Tibial artery (tissue), 4 donors: ENCODE measurements at regions not wholly inside any gene's neighbourhood (a gene's known extent, or its start where the extent isn't known, plus 50 kb on each side); places are given as distances from the start of the nearest gene placed in this dataset.

ENCODE experiments used
- DNase-seq, 2 donors: peaks; one replicate each; pipeline ENCODE4 v3.0.0-alpha.2; 2019
- H3K27ac ChIP-seq, 2 donors: fragments of 200-600 bp; sonication (generic) in 1 of 2; 1 replicate in 1 of 2; 2 replicates in 1 of 2; pipeline ENCODE4 v1.5.1; 2018 to 2019; ENCODE audit warnings: mild to moderate bottlenecking in 1 of 2
- H3K27me3 ChIP-seq, 2 donors: fragments of 200-600 bp; sonication (generic) in 1 of 2; one replicate each; pipeline versions ENCODE4 v1.5.1 to v1.6.0; 2016 to 2019
- H3K36me3 ChIP-seq, 3 donors: fragments of 200-600 bp; sonication (generic) in 2 of 3; one replicate each; pipeline ENCODE4 v1.5.1; 2016 to 2019; ENCODE audit warnings: mild to moderate bottlenecking in 2 of 3
- H3K4me1 ChIP-seq, 4 donors: fragments of 200-600 bp; sonication (generic) in 2 of 4; 1 replicate in 3 of 4; 2 replicates in 1 of 4; pipeline ENCODE4 v1.5.1; 2016 to 2019
- H3K4me3 ChIP-seq, 2 donors: fragments of 200-600 bp; sonication (generic) in 1 of 2; 1 replicate in 1 of 2; 2 replicates in 1 of 2; pipeline ENCODE4 v1.5.1; 2018 to 2019; ENCODE audit warnings: mild to moderate bottlenecking in 2 of 2
- H3K9me3 ChIP-seq, 3 donors: fragments of 200-600 bp; sonication (generic) in 1 of 3; one replicate each; pipeline ENCODE4 v1.5.1; 2016 to 2019
- CTCF ChIP-seq, 2 experiments: fragments of 200-600 bp in 1 of 2; fragments of 450-650 bp in 1 of 2; IDR thresholded peaks; one replicate each; pipeline ENCODE4 v1.5.1; 2017 to 2019; ENCODE audit warnings: antibody characterized with exemption in 2 of 2, mild to moderate bottlenecking in 1 of 2, moderate library complexity in 1 of 2
- intact Hi-C: fragments of 100-400 bp; cut with DNase I; formaldehyde crosslinking; loops from one replicate; pipeline ENCODE4 v1.15.0; 2023; ENCODE audit warnings: low total_unique reads

- H3K4me3 ChIP-seq = no peak overlapping the region
- no peaks in the 10 kb centered on the region for H3K4me1 ChIP-seq
- H3K27me3 ChIP-seq = no peaks in the 10 kb centered on the region
- intact Hi-C loops = no loop called here
- DNase-seq = no peak
- H3K27ac ChIP-seq = no peak overlapping the region
- no peaks in the 10 kb centered on the region for H3K36me3 ChIP-seq
- no peak for TF ChIP-seq CTCF (IDR thresholded peaks at IDR 0.05)
- no peaks in the 10 kb centered on the region for H3K9me3 ChIP-seq
These were observed 217.6 kb upstream of the THUMPD2 start for GRCh38 chr2:39996653-39997080.

GRCh38 chr2:39995005-39995737 lies 216.1 kb upstream of the THUMPD2 start:
- intact Hi-C loops = no loop called here
- TF ChIP-seq CTCF (IDR thresholded peaks at IDR 0.05) = no peak
- Histone ChIP-seq H3K27ac (no peak overlapping the region), H3K4me1 (no peaks in the 10 kb centered on the region), H3K9me3 (no peaks in the 10 kb centered on the region), H3K4me3 (no peak overlapping the region), H3K27me3 (no peaks in the 10 kb centered on the region), H3K36me3 (no peaks in the 10 kb centered on the region)
- DNase-seq = no peak

- DNase-seq = no peak
- H3K27me3 ChIP-seq = no peaks in the 10 kb centered on the region
These were observed 215.1 kb upstream of the THUMPD2 start for GRCh38 chr2:39994151-39994550.

GRCh38 chr2:39991298-39991697 lies 212.2 kb upstream of the THUMPD2 start:
- H3K36me3 ChIP-seq = no peaks in the 10 kb centered on the region
- H3K9me3 ChIP-seq = no peaks in the 10 kb centered on the region
- intact Hi-C loops = no loop called here
- H3K4me3 ChIP-seq = no peak overlapping the region
- no peaks in the 10 kb centered on the region for H3K27me3 ChIP-seq
- H3K4me1 ChIP-seq = no peaks in the 10 kb centered on the region
- DNase-seq = no peak
- H3K27ac ChIP-seq = no peak overlapping the region
- TF ChIP-seq CTCF (IDR thresholded peaks at IDR 0.05) = no peak

More at GRCh38 chr2:39994151-39994550, 215.1 kb upstream of the THUMPD2 start:
- intact Hi-C loops = no loop called here
- Histone ChIP-seq H3K4me3 (no peak overlapping the region), H3K9me3 (no peaks in the 10 kb centered on the region), H3K27ac (no peak overlapping the region), H3K4me1 (no peaks in the 10 kb centered on the region), H3K36me3 (no peaks in the 10 kb centered on the region)
- no peak for TF ChIP-seq CTCF (IDR thresholded peaks at IDR 0.05)

- H3K27me3 ChIP-seq = no peaks in the 10 kb centered on the region
- H3K4me3 ChIP-seq = no peak overlapping the region
- no peak for DNase-seq
- H3K9me3 ChIP-seq = no peaks in the 10 kb centered on the region
- H3K27ac ChIP-seq = no peak overlapping the region
- TF ChIP-seq CTCF (IDR thresholded peaks at IDR 0.05) = no peak
- intact Hi-C loops = no loop called here
- H3K4me1 ChIP-seq = no peaks in the 10 kb centered on the region
- no peaks in the 10 kb centered on the region for H3K36me3 ChIP-seq
These were observed 211.4 kb upstream of the THUMPD2 start for GRCh38 chr2:39990335-39990900.
